Suprapubic skin (tissue), 4 donors: ENCODE measurements at regions not wholly inside any gene's neighbourhood (a gene's known extent, or its start where the extent isn't known, plus 50 kb on each side); places are given as distances from the start of the nearest gene placed in this dataset.

Experiments
- DNase-seq, 2 donors: peaks; one replicate each; pipeline ENCODE4 v3.0.0-alpha.2; 2019; ENCODE audit warnings: low spot score in 2 of 2
- H3K27ac ChIP-seq: fragments of 200-600 bp; sonication (generic); one replicate; pipeline ENCODE4 v1.5.1; 2019
- H3K27me3 ChIP-seq: fragments of 200-600 bp; sonication (generic); one replicate; pipeline ENCODE4 v1.5.1; 2019
- H3K36me3 ChIP-seq: fragments of 200-600 bp; sonication (generic); one replicate; pipeline ENCODE4 v1.5.1; 2019
- H3K4me1 ChIP-seq: fragments of 200-600 bp; sonication (generic); one replicate; pipeline ENCODE4 v1.5.1; 2019
- H3K4me3 ChIP-seq: fragments of 200-600 bp; sonication (generic); one replicate; pipeline ENCODE4 v1.5.1; 2019; ENCODE audit warnings: mild to moderate bottlenecking
- H3K9me3 ChIP-seq: fragments of 200-600 bp; sonication (generic); one replicate; pipeline ENCODE4 v1.5.1; 2019
- CTCF ChIP-seq, 2 donors: fragments of 200-600 bp in 1 of 2; fragments of 450-650 bp in 1 of 2; sonication (generic) in 1 of 2; IDR thresholded peaks; one replicate each; pipeline ENCODE4 v1.5.1; 2016 to 2019; ENCODE audit warnings: antibody characterized with exemption in 2 of 2, mild to moderate bottlenecking in 1 of 2, moderate library complexity in 1 of 2
- EP300 ChIP-seq: sonication (generic); formaldehyde crosslinking; IDR thresholded peaks from one replicate; pipeline ENCODE4 v1.6.1; 2017; ENCODE audit warnings: antibody characterized with exemption
- POLR2A ChIP-seq, 2 donors: fragments of 450-650 bp; IDR thresholded peaks; one replicate each; pipeline ENCODE4 v1.6.1; 2017; ENCODE audit warnings: antibody characterized with exemption in 2 of 2, mild to moderate bottlenecking in 2 of 2, moderate library complexity in 2 of 2
- POLR2AphosphoS5 ChIP-seq, 3 donors: sonication (generic); formaldehyde crosslinking; IDR thresholded peaks; one replicate each; pipeline ENCODE4 v1.6.1; 2017; ENCODE audit warnings: antibody characterized with exemption in 3 of 3
- whole genome bisulfite sequencing: methylation state at CpG from one replicate; pipeline ENCODE4 v1.1.5; 2018; 5-methylcytosine and 5-hydroxymethylcytosine counted together

DNA sequence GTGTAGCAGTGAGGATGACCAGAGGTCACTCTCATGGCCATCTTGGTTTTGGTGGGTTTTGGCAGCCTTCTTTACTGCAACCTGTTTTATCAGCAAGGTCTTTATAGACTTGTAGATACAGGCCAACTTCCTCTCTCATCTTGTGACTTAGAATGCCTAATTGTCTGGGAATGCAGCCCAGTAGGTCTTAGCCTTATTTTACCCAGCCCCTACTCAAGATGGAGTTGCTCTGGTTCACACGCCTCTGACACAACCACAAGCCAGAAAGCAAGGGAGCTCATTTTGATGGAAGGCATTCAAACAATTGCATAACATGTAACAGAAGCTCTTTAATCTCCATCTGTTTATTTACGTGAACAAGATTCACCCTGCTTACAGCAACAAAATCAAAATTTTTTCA lies 492.0 kb upstream of the SULF2 start:
- TF ChIP-seq POLR2AphosphoS5 (IDR thresholded peaks at IDR 0.05): no peak
- TF ChIP-seq CTCF (IDR thresholded peaks at IDR 0.05): no peak
- no peak for TF ChIP-seq POLR2A (IDR thresholded peaks at IDR 0.05)
- no peak for TF ChIP-seq EP300
- H3K9me3 ChIP-seq: no peaks in the 10 kb centered on the region
- H3K36me3 ChIP-seq: no peaks in the 10 kb centered on the region
- no peaks in the 10 kb centered on the region for H3K4me1 ChIP-seq
- WGBS: 85% methylated on average over 2 of the region's 2 CpGs
- peaks cover 17% of the 10 kb centered on the region for H3K27me3 ChIP-seq
- DNase-seq: no peak
- no peak overlapping the region for H3K4me3 ChIP-seq
- H3K27ac ChIP-seq: no peak overlapping the region

DNA sequence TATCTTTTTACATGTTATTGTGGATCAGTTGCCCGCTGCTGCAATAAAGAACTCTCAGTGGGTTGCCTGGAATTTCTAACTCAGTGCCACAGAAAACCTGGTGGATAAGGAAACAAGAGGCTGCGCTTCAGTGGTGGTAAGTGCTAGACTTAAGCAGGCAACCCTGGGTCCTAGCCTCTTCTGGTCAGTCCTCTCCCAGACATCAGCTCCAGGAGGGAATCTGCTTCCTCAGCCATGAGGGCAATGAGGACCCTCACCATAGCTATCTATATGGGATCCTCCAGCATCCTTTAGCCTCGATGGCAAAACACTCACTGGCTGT lies 490.7 kb upstream of the SULF2 start:
- no peaks in the 10 kb centered on the region for H3K9me3 ChIP-seq
- no peak for DNase-seq
- no peaks in the 10 kb centered on the region for H3K36me3 ChIP-seq
- H3K4me1 ChIP-seq: no peaks in the 10 kb centered on the region
- no peak overlapping the region for H3K4me3 ChIP-seq
- WGBS: 91% methylated on average over 3 of the region's 3 CpGs
- no peak overlapping the region for H3K27ac ChIP-seq
- TF ChIP-seq EP300: no peak
- TF ChIP-seq POLR2A (IDR thresholded peaks at IDR 0.05): no peak
- no peak for TF ChIP-seq CTCF (IDR thresholded peaks at IDR 0.05)
- TF ChIP-seq POLR2AphosphoS5 (IDR thresholded peaks at IDR 0.05): no peak
- peaks cover 20% of the 10 kb centered on the region for H3K27me3 ChIP-seq

- 79% methylated on average over 6 of the region's 6 CpGs for WGBS
- no peak for DNase-seq
- Histone ChIP-seq H3K36me3 (no peaks in the 10 kb centered on the region), H3K4me3 (no peak overlapping the region), H3K9me3 (no peaks in the 10 kb centered on the region), H3K27ac (no peak overlapping the region), H3K4me1 (no peaks in the 10 kb centered on the region), H3K27me3 (peaks cover 15% of the 10 kb centered on the region)
- no peak for TF ChIP-seq EP300
- TF ChIP-seq POLR2AphosphoS5 (IDR thresholded peaks at IDR 0.05): no peak
- TF ChIP-seq POLR2A (IDR thresholded peaks at IDR 0.05): no peak
- TF ChIP-seq CTCF (IDR thresholded peaks at IDR 0.05): no peak
These were observed 490.2 kb upstream of the SULF2 start for GRCh38 chr20:48275286-48276020.

DNA sequence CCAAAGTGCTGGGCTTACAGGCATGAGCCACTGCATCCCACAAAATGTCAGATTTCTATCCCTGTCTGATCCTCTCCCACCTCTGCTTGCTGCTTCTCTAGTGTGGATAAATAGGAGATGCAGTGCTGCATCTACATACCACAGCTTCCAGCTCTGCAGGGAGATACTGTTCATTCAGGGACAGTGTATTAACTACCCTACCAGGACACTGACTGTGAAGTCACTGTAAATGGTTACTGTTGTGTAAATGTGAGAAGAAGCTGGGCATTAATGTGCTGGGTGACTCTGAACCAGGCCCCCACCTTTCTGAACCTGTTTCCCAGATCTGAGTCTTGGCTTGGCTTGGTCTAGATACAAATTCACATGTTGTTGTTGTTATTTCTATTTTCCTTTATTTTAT lies 488.6 kb upstream of the SULF2 start:
- no peak for DNase-seq
- peaks cover 8% of the 10 kb centered on the region for H3K27me3 ChIP-seq
- no peak overlapping the region for H3K27ac ChIP-seq

GRCh38 chr20:48270885-48271284 lies 485.6 kb upstream of the SULF2 start:
- no peak for TF ChIP-seq CTCF (IDR thresholded peaks at IDR 0.05)
- no peak for TF ChIP-seq POLR2AphosphoS5 (IDR thresholded peaks at IDR 0.05)
- TF ChIP-seq EP300: no peak

More for the DNA sequence above, 488.6 kb upstream of the SULF2 start:
- H3K4me3 ChIP-seq: no peak overlapping the region
- no peaks in the 10 kb centered on the region for H3K36me3 ChIP-seq
- H3K4me1 ChIP-seq: no peaks in the 10 kb centered on the region
- H3K9me3 ChIP-seq: no peaks in the 10 kb centered on the region
- TF ChIP-seq POLR2A (IDR thresholded peaks at IDR 0.05) (no peak), POLR2AphosphoS5 (IDR thresholded peaks at IDR 0.05) (no peak), CTCF (IDR thresholded peaks at IDR 0.05) (no peak), EP300 (no peak)

More at GRCh38 chr20:48270885-48271284, 485.6 kb upstream of the SULF2 start:
- Histone ChIP-seq H3K27me3 (peaks cover 12% of the 10 kb centered on the region), H3K4me1 (no peaks in the 10 kb centered on the region), H3K4me3 (no peak overlapping the region), H3K9me3 (no peaks in the 10 kb centered on the region), H3K36me3 (no peaks in the 10 kb centered on the region), H3K27ac (no peak overlapping the region)
- 85% methylated on average over 1 of the region's 1 CpG for WGBS
- no peak for DNase-seq
